ENCODE measurements at regions not wholly inside any gene's neighbourhood (a gene's known extent, or its start where the extent isn't known, plus 50 kb on each side); places are given as distances from the start of the nearest gene placed in this dataset.

DNA sequence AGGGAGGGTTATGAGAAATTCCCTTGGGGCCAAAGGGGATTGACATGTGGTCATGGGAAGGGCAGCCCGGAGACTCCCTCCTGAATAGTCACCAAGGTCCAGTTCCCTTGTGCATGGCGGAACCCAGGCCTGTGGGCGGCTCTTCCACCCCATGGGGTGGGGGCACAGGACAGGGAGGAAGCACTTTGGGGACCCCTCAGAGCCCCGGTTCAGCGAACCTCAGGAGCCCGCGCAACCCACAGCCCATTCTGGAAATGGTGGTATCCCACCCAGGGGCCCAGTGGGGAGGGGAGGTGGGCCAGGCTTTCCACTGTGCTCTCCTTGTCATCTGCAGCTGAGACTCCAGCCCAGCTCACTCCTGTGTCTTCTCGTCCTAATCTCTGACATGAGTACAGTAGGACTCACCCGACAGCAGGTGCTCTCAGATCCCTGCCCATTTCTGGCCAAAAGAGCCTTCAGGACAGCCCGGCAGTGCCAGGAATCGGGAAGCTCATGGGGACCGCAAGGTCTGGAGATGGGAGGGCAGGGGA, 255.2 kb upstream of the SFSWAP start:
- Histone ChIP-seq H3K4me3 (ENCODE audit: low read depth, low read length) (no peak overlapping the region), H3K27me3 (ENCODE audit: control insufficient read depth, insufficient read depth, low read length) (no peaks in the 10 kb centered on the region), H3K36me3 (ENCODE audit: control insufficient read depth, insufficient read depth, low read length) (no peaks in the 10 kb centered on the region)
- DNase-seq (ENCODE audit: low read depth) (no peak), FAIRE-seq (no peak)
- TF ChIP-seq CTCF (IDR thresholded peaks at IDR 0.05; ENCODE audit: insufficient read depth, low read length, severe bottlenecking), result no peak

GRCh38 chr12:131456301-131457027, 254.4 kb upstream of the SFSWAP start:
- no peaks in the 10 kb centered on the region for H3K27me3 ChIP-seq (ENCODE audit: control insufficient read depth, insufficient read depth, low read length)
- no peaks in the 10 kb centered on the region for H3K36me3 ChIP-seq (ENCODE audit: control insufficient read depth, insufficient read depth, low read length)
- FAIRE-seq (no peak), DNase-seq (ENCODE audit: low read depth) (no peak)
- no peak for TF ChIP-seq CTCF (IDR thresholded peaks at IDR 0.05; ENCODE audit: insufficient read depth, low read length, severe bottlenecking)
- H3K4me3 ChIP-seq (ENCODE audit: low read depth, low read length), result no peak overlapping the region

- DNase-seq (ENCODE audit: low read depth) (no peak), FAIRE-seq (no peak)
- Histone ChIP-seq H3K27me3 (ENCODE audit: control insufficient read depth, insufficient read depth, low read length) (no peaks in the 10 kb centered on the region), H3K4me3 (ENCODE audit: low read depth, low read length) (no peak overlapping the region), H3K36me3 (ENCODE audit: control insufficient read depth, insufficient read depth, low read length) (no peaks in the 10 kb centered on the region)
- TF ChIP-seq CTCF (IDR thresholded peaks at IDR 0.05; ENCODE audit: insufficient read depth, low read length, severe bottlenecking), result no peak
These were observed 253.9 kb upstream of the SFSWAP start for GRCh38 chr12:131457028-131457310.

- DNase-seq (ENCODE audit: low read depth) (no peak), FAIRE-seq (no peak)
- Histone ChIP-seq H3K36me3 (ENCODE audit: control insufficient read depth, insufficient read depth, low read length) (no peaks in the 10 kb centered on the region), H3K27me3 (ENCODE audit: control insufficient read depth, insufficient read depth, low read length) (no peaks in the 10 kb centered on the region), H3K4me3 (ENCODE audit: low read depth, low read length) (no peak overlapping the region)
- no peak for TF ChIP-seq CTCF (IDR thresholded peaks at IDR 0.05; ENCODE audit: insufficient read depth, low read length, severe bottlenecking)
These were observed 253.4 kb upstream of the SFSWAP start for GRCh38 chr12:131457331-131458047.

- Histone ChIP-seq H3K4me3 (ENCODE audit: low read depth, low read length) (no peak overlapping the region), H3K36me3 (ENCODE audit: control insufficient read depth, insufficient read depth, low read length) (no peaks in the 10 kb centered on the region), H3K27me3 (ENCODE audit: control insufficient read depth, insufficient read depth, low read length) (no peaks in the 10 kb centered on the region)
- FAIRE-seq, result no peak
- DNase-seq (ENCODE audit: low read depth), result no peak
- no peak for TF ChIP-seq CTCF (IDR thresholded peaks at IDR 0.05; ENCODE audit: insufficient read depth, low read length, severe bottlenecking)
These were observed 252.9 kb upstream of the SFSWAP start for GRCh38 chr12:131458048-131458374.
